IMR-90 (cell line): ENCODE measurements at regions not wholly inside any gene's neighbourhood (a gene's known extent, or its start where the extent isn't known, plus 50 kb on each side); places are given as distances from the start of the nearest gene placed in this dataset.
A peak's percentile ranks its signal among the peaks of the same experiment; 100 is the strongest.
"Not testable (repeated sequence)": the region's sequence is repeated elsewhere in the genome, so short reads cannot be mapped to it uniquely, and the experiment has no call there.

ENCODE experiments used
- ATAC-seq: fragments of 200-7000 bp; cut with Tn5 transposase; 2 replicates; pipeline ENCODE4 v1.9.1; 2020; ENCODE audit warnings: low read depth, mild to moderate bottlenecking, moderate library complexity
- BruUV-seq: library from RNA; stranded (reverse); fragments of 400-500 nt; replicated peaks from 2 replicates; lab custom pipeline; 2021; lab: Mats Ljungman, UMichigan
- CTCF ChIA-PET: fragments of 300-600 bp; formaldehyde crosslinking; extraction: SDS; loops from one replicate; lab custom pipeline; 2021; ENCODE audit warnings: antibody characterized with exemption; lab: Yijun Ruan, JAX
- POLR2A ChIA-PET: fragments of 300-600 bp; sonication (Branson Sonifier 250); formaldehyde crosslinking; loops from one replicate; lab custom pipeline; 2022; ENCODE audit warnings: antibody characterized with exemption; ENCODE audit not compliant: unreplicated experiment; lab: Charles Lee
- DNase-seq: peaks from one replicate; pipeline ENCODE4 v3.0.0; 2013
- H2AFZ ChIP-seq: replicated peaks from 2 replicates; pipeline ENCODE3; 2013; ENCODE audit warnings: low read length, mild to moderate bottlenecking; ENCODE audit not compliant: poor library complexity
- H2AK5ac ChIP-seq: 2 replicates; pipeline ENCODE4 v1.6.1; 2013; ENCODE audit warnings: low read depth, low read length, inconsistent platforms
- H2AK9ac ChIP-seq: replicated peaks from 2 replicates; pipeline ENCODE3; 2013; ENCODE audit warnings: mild to moderate bottlenecking, low read depth, low read length, moderate library complexity; ENCODE audit not compliant: poor library complexity
- H2BK120ac ChIP-seq: 2 replicates; pipeline ENCODE4 v1.6.1; 2013; ENCODE audit warnings: low read depth, low read length, inconsistent platforms
- H2BK15ac ChIP-seq: 3 replicates; pipeline ENCODE4 v1.6.1; 2013; ENCODE audit warnings: low read depth, low read length, inconsistent platforms
- H2BK20ac ChIP-seq: 2 replicates; pipeline ENCODE4 v1.6.1; 2013; ENCODE audit warnings: low read depth, mild to moderate bottlenecking, inconsistent platforms, low read length, moderate library complexity
- H2BK5ac ChIP-seq: 2 replicates; pipeline ENCODE4 v1.6.1; 2013; ENCODE audit warnings: mild to moderate bottlenecking, low read depth, low read length, inconsistent platforms; ENCODE audit not compliant: poor library complexity, severe bottlenecking
- H3K14ac ChIP-seq: replicated peaks from 2 replicates; pipeline ENCODE4 v1.6.1; 2013; ENCODE audit warnings: low read depth, low read length, inconsistent platforms
- H3K18ac ChIP-seq: 2 replicates; pipeline ENCODE4 v1.6.1; 2013; ENCODE audit warnings: low read depth, low read length, control low read depth
- H3K23ac ChIP-seq: 2 replicates; pipeline ENCODE4 v1.6.1; 2013; ENCODE audit warnings: low read depth, low read length, inconsistent platforms
- H3K27ac ChIP-seq: 2 replicates; pipeline ENCODE4 v1.5.1; 2013; ENCODE audit warnings: mild to moderate bottlenecking, control low read depth, low read length; ENCODE audit not compliant: insufficient read depth
- H3K27me3 ChIP-seq: 2 replicates; pipeline ENCODE4 v1.6.1; 2013; ENCODE audit warnings: low read length; ENCODE audit not compliant: control insufficient read depth, insufficient read depth
- H3K36me3 ChIP-seq: 2 replicates; pipeline ENCODE4 v1.6.1; 2013; ENCODE audit warnings: low read length, mixed read lengths; ENCODE audit not compliant: control insufficient read depth, insufficient read depth
- H3K4ac ChIP-seq: 2 replicates; pipeline ENCODE4 v1.6.1; 2013; ENCODE audit warnings: low read depth, low read length, inconsistent platforms
- H3K4me1 ChIP-seq: 2 replicates; pipeline ENCODE4 v1.6.1; 2013; ENCODE audit warnings: low read length, mixed read lengths; ENCODE audit not compliant: control insufficient read depth, insufficient read depth
- H3K4me2 ChIP-seq: 2 replicates; pipeline ENCODE4 v1.6.1; 2013; ENCODE audit warnings: low read depth, mild to moderate bottlenecking, control low read depth, low read length, moderate library complexity
- H3K4me3 ChIP-seq: 2 replicates; pipeline ENCODE4 v1.5.1; 2013; ENCODE audit warnings: low read depth, mild to moderate bottlenecking, control low read depth, low read length, moderate library complexity; ENCODE audit not compliant: insufficient read depth
- H3K56ac ChIP-seq: 2 replicates; pipeline ENCODE4 v1.6.1; 2013; ENCODE audit warnings: low read length, inconsistent platforms; ENCODE audit not compliant: insufficient read depth; ENCODE audit errors: extremely low read depth
- H3K79me1 ChIP-seq, 2 experiments: 2 replicates each; pipeline ENCODE4 v1.6.1; 2013; ENCODE audit warnings: low read length in 2 of 2, inconsistent platforms in 1 of 2, low read depth in 1 of 2
- H3K9ac ChIP-seq: 2 replicates; pipeline ENCODE4 v1.6.1; 2013; ENCODE audit warnings: low read depth, low read length, control low read depth
- H3K9me1 ChIP-seq: 2 replicates; pipeline ENCODE4 v1.6.1; 2013; ENCODE audit warnings: low read length, inconsistent platforms; ENCODE audit not compliant: insufficient read depth
- H3K9me3 ChIP-seq: 2 replicates; pipeline ENCODE4 v1.6.1; 2013; ENCODE audit warnings: low read length; ENCODE audit not compliant: control insufficient read depth, insufficient read depth
- H4K20me1 ChIP-seq: 2 replicates; pipeline ENCODE4 v1.6.1; 2013; ENCODE audit warnings: low read length, inconsistent platforms; ENCODE audit not compliant: insufficient read depth
- H4K5ac ChIP-seq: 2 replicates; pipeline ENCODE4 v1.6.1; 2013; ENCODE audit warnings: mild to moderate bottlenecking, low read depth, low read length, control low read depth
- H4K8ac ChIP-seq, 2 experiments: 2 replicates each; pipeline ENCODE4 v1.6.1; 2013; ENCODE audit warnings: low read depth in 2 of 2, low read length in 2 of 2, control low read depth in 1 of 2, inconsistent platforms in 1 of 2
- H4K91ac ChIP-seq: 2 replicates; pipeline ENCODE4 v1.6.1; 2013; ENCODE audit warnings: low read depth, low read length, inconsistent platforms; ENCODE audit not compliant: insufficient read depth
- FOS ChIP-seq: fragments of 150-350 bp; IDR thresholded peaks from 2 replicates; pipeline ENCODE4 v1.6.1; 2016; ENCODE audit warnings: low read depth, low read length
- MXI1 ChIP-seq: IDR thresholded peaks from 2 replicates; pipeline ENCODE4 v1.6.1; 2012; ENCODE audit warnings: low read depth, mild to moderate bottlenecking, low read length, moderate library complexity, borderline replicate concordance
- POLR2A ChIP-seq: IDR thresholded peaks from 2 replicates; pipeline ENCODE4 v1.6.1; 2012; ENCODE audit warnings: mild to moderate bottlenecking, low read depth, low read length
- WGBS, 2 experiments: methylation state at CpG; one replicate each; pipeline versions ENCODE4 v1.1.5 to v1.1.7; 2013; ENCODE audit warnings: missing lambda C conversion rate in 2 of 2; ENCODE audit not compliant: insufficient read length in 1 of 2; ENCODE audit errors: extremely low coverage in 2 of 2; 5-methylcytosine and 5-hydroxymethylcytosine counted together
- dilution Hi-C: fragments of 300-500 bp; cut with HindIII; formaldehyde crosslinking; loops from one replicate; pipeline ENCODE4 v1.14.3; 2018; ENCODE audit warnings: low sequenced_read_pairs; ENCODE audit not compliant: unreplicated experiment
- in situ Hi-C: fragments of 300-500 bp; cut with MboI; formaldehyde crosslinking; loops from 3 replicates; pipeline ENCODE4 v1.14.3; 2019; ENCODE audit warnings: low sequenced_read_pairs, inconsistent platforms, mixed read lengths
- intact Hi-C: fragments of 100-400 bp; cut with micrococcal nuclease; formaldehyde crosslinking; loops from 2 replicates; pipeline ENCODE4 v1.10.0; 2022

- H3K4ac ChIP-seq: peak overlapping the region; percentile 87
- CTCF ChIA-PET, DNase-seq, H3K9me1 ChIP-seq, in situ Hi-C loops, H2AK9ac ChIP-seq, intact Hi-C loops, POLR2A ChIA-PET, H2BK20ac ChIP-seq, H3K4me1 ChIP-seq, H3K9me3 ChIP-seq, dilution Hi-C loops, H3K18ac ChIP-seq, H3K36me3 ChIP-seq, H2BK15ac ChIP-seq, H3K27me3 ChIP-seq: not testable (repeated sequence)
- TSS peak; percentile 46 for BruUV-seq
- TF ChIP-seq MXI1 (peak; percentile 54; the same call in 1 of the 2 replicates), FOS (0 out of 2 replicates have a peak, but pooled peaks have one; percentile 23), POLR2A (peak; percentile 78)
- H4K5ac ChIP-seq: peak overlapping the region; percentile 46
- H3K79me1 ChIP-seq: peaks cover 4 to 15% of the 10 kb centered on the region in 2 experiments; a peak in 2 of 4 replicates
- peak overlapping the region; percentile 85 for H3K4me3 ChIP-seq
- H3K9ac ChIP-seq: peak overlapping the region; percentile 95
- peak overlapping the region; percentile 90 for H3K27ac ChIP-seq
- H2BK5ac ChIP-seq: peak overlapping the region; percentile 79
- peak overlapping the region; percentile 64 for H3K4me2 ChIP-seq
- H3K56ac ChIP-seq: peak overlapping the region; percentile 70
- H2AFZ ChIP-seq: peak overlapping the region; percentile 88
- 0% methylated on average over 3 of the region's 52 CpGs; no CpG with 5 or more reads in 1 of the 2 experiments for WGBS, 2 experiments
- H3K23ac ChIP-seq: peak overlapping the region; percentile 96
- peak overlapping the region; percentile 82 for H2AK5ac ChIP-seq
- peak overlapping the region; percentile 90 for H3K14ac ChIP-seq
- peak overlapping the region; percentile 50; the same call in 1 of the 2 replicates for H2BK120ac ChIP-seq
- ATAC-seq: peak; percentile 2
- H4K8ac ChIP-seq: peak overlapping the region; percentile 57 to 75; a peak in 2 of 4 replicates
- H4K91ac ChIP-seq: peak overlapping the region; percentile 73
- peaks cover 37% of the 10 kb centered on the region for H4K20me1 ChIP-seq
Measured at GRCh38 chr16:21519361-21520133, 79.8 kb upstream of the METTL9 start.
